K562 (cell line): ENCODE measurements at regions not wholly inside any gene's neighbourhood (a gene's known extent, or its start where the extent isn't known, plus 50 kb on each side); places are given as distances from the start of the nearest gene placed in this dataset.

ENCODE experiments used
- ATAC-seq: fragments of 200-7000 bp; cut with Tn5 transposase; 3 replicates; pipeline ENCODE4 v1.9.1; 2020; ENCODE audit warnings: moderate library complexity
- BruUV-seq: library from RNA; stranded (reverse); fragments of 400-500 nt; replicated peaks from 2 replicates; lab custom pipeline; 2021; lab: Mats Ljungman, UMichigan
- CTCF ChIA-PET: fragments of 300-600 bp; formaldehyde crosslinking; extraction: SDS; loops from one replicate; lab custom pipeline; 2021; ENCODE audit warnings: low intra/inter-chr PET ratio; lab: Yijun Ruan, JAX
- POLR2A ChIA-PET: fragments of 300-600, 350-650 bp; sonication (Branson Sonifier 250); formaldehyde crosslinking; extraction: SDS; loops from one replicate; lab custom pipeline; 2021; ENCODE audit warnings: antibody characterized with exemption, inconsistent platforms; lab: Yijun Ruan, JAX
- DNase-seq, 4 experiments: peaks; one replicate each; pipeline versions ENCODE4 v3.0.0 to v3.0.0-alpha.2; 2011 to 2018; ENCODE audit warnings: low spot score in 3 of 4, mixed read lengths in 3 of 4; ENCODE audit errors: extremely low read depth in 1 of 4
- FAIRE-seq: peaks from 2 replicates; lab custom pipeline; 2011; peaks lifted over from hg19 to GRCh38; lab: Jason Lieb, UNC
- H2AFZ ChIP-seq: 2 replicates; pipeline ENCODE4 v1.6.0; 2011; ENCODE audit warnings: low read depth, low read length, control low read depth, inconsistent platforms
- H3K27ac ChIP-seq: fragments of 200-600 bp; 3 replicates; pipeline ENCODE4 v1.8.0; 2011; ENCODE audit warnings: low read depth, mild to moderate bottlenecking, control low read depth, inconsistent platforms, low read length, moderate library complexity, mixed read lengths; ENCODE audit errors: extremely low read depth
- H3K27me3 ChIP-seq, 2 experiments: fragments of 300-600 bp in 1 of 2; 2 replicates in 1 of 2; 3 replicates in 1 of 2; pipeline versions ENCODE4 v1.6.0 to v1.8.0; 2011; ENCODE audit warnings: inconsistent platforms in 2 of 2, low read length in 2 of 2, mild to moderate bottlenecking in 1 of 2, mixed read lengths in 1 of 2, moderate library complexity in 1 of 2; ENCODE audit not compliant: control insufficient read depth in 2 of 2, insufficient read depth in 2 of 2
- H3K36me3 ChIP-seq: fragments of 300-600 bp; 3 replicates; pipeline ENCODE4 v1.8.0; 2011; ENCODE audit warnings: mild to moderate bottlenecking, low read length, inconsistent platforms; ENCODE audit not compliant: control insufficient read depth, insufficient read depth
- H3K4me1 ChIP-seq, 2 experiments: fragments of 200-600 bp in 1 of 2; replicated peaks in 1 of 2; 2 replicates in 1 of 2; 3 replicates in 1 of 2; pipeline versions ENCODE4 v1.5.1 to v1.8.0; 2011; ENCODE audit warnings: inconsistent platforms in 2 of 2, low read length in 2 of 2, mild to moderate bottlenecking in 1 of 2, mixed read lengths in 1 of 2, moderate library complexity in 1 of 2; ENCODE audit not compliant: control insufficient read depth in 2 of 2, insufficient read depth in 2 of 2
- H3K4me2 ChIP-seq: 2 replicates; pipeline ENCODE4 v1.6.1; 2011; ENCODE audit warnings: low read length, control low read depth, inconsistent platforms, mixed read lengths; ENCODE audit not compliant: insufficient read depth
- H3K4me3 ChIP-seq: fragments of 200-600 bp; sonication (generic), shearing (Covaris generic); 2 replicates; pipeline ENCODE4 v1.5.1; 2016; ENCODE audit warnings: control low read depth, inconsistent platforms
- H3K79me2 ChIP-seq: fragments of 200-600 bp; 3 replicates; pipeline ENCODE4 v1.8.0; 2011; ENCODE audit warnings: low read length, inconsistent platforms; ENCODE audit not compliant: control insufficient read depth, insufficient read depth
- H3K9ac ChIP-seq, 2 experiments: 2 replicates each; pipeline versions ENCODE4 v1.6.0 to v1.6.1; 2011; ENCODE audit warnings: low read depth in 2 of 2, low read length in 2 of 2, control low read depth in 1 of 2, inconsistent platforms in 1 of 2, mild to moderate bottlenecking in 1 of 2, mixed read lengths in 1 of 2; ENCODE audit not compliant: insufficient read depth in 1 of 2
- H3K9me1 ChIP-seq: one replicate; pipeline ENCODE4 v1.6.0; 2011; ENCODE audit warnings: inconsistent platforms, mild to moderate bottlenecking, low read length, moderate library complexity; ENCODE audit not compliant: control insufficient read depth, insufficient read depth
- H3K9me3 ChIP-seq: replicated peaks from 2 replicates; pipeline ENCODE4 v1.5.1; 2011; ENCODE audit warnings: low read depth, low read length, inconsistent platforms; ENCODE audit not compliant: control insufficient read depth, insufficient read depth
- H4K20me1 ChIP-seq: replicated peaks from 2 replicates; pipeline ENCODE4 v1.6.1; 2011; ENCODE audit warnings: low read length, inconsistent platforms, mixed read lengths; ENCODE audit not compliant: control insufficient read depth, insufficient read depth
- ATF3 ChIP-seq, 2 experiments: fragments of 450-650 bp in 1 of 2; sonication (generic) in 1 of 2; formaldehyde crosslinking in 1 of 2; IDR thresholded peaks in 1 of 2; conservative IDR thresholded peaks in 1 of 2; 2 replicates each; pipeline versions ENCODE4 v1.6.1 to v1.8.1; 2016 to 2023; ENCODE audit warnings: mild to moderate bottlenecking in 2 of 2, moderate library complexity in 2 of 2, inconsistent platforms in 1 of 2, missing genetic modification reagents in 1 of 2
- CTCFL ChIP-seq: IDR thresholded peaks from 2 replicates; pipeline ENCODE4 v1.6.1; 2011; ENCODE audit warnings: borderline replicate concordance, low read depth, mild to moderate bottlenecking, moderate library complexity, low read length; ENCODE audit not compliant: insufficient read depth, poor library complexity, severe bottlenecking
- ETV6 ChIP-seq, 3 experiments: fragments of 150-350 bp in 1 of 3; sonication (generic) in 1 of 3; formaldehyde crosslinking in 1 of 3; IDR thresholded peaks; 2 replicates each; pipeline versions ENCODE4 v1.6.1 to v1.8.0; 2014 to 2022; ENCODE audit warnings: borderline replicate concordance in 2 of 3, low read depth in 2 of 3, antibody characterized with exemption in 1 of 3, low read length in 1 of 3, mild to moderate bottlenecking in 1 of 3, missing genetic modification reagents in 1 of 3
- HNRNPK ChIP-seq: fragments of 200-400 bp; formaldehyde crosslinking; IDR thresholded peaks from one replicate; pipeline ENCODE4 v1.6.1; 2018; ENCODE audit warnings: mild to moderate bottlenecking, low read depth, low read length; ENCODE audit not compliant: poor library complexity, severe bottlenecking
- L3MBTL2 ChIP-seq: fragments of 450-650 bp; IDR thresholded peaks from 2 replicates; pipeline ENCODE4 v1.6.1; 2016; ENCODE audit warnings: mild to moderate bottlenecking, moderate library complexity
- ZNF584 ChIP-seq: fragments of 200-800 bp; sonication (Bioruptor generic); IDR thresholded peaks from 2 replicates; pipeline ENCODE4 v1.6.1; 2016; ENCODE audit warnings: low read depth, mild to moderate bottlenecking, missing genetic modification characterization, missing compliant biosample characterization
- ZNF609 ChIP-seq: sonication (generic); formaldehyde crosslinking; IDR thresholded peaks from 2 replicates; pipeline ENCODE4 v1.8.1; 2023; ENCODE audit warnings: missing genetic modification reagents, mild to moderate bottlenecking, borderline replicate concordance
- WGBS: fragments of 100-300 bp; shearing (Covaris generic); methylation state at CpG from one replicate; pipeline ENCODE4 v1.1.6; 2016; ENCODE audit warnings: low coverage, mixed read lengths; ENCODE audit not compliant: insufficient coverage; ENCODE audit errors: missing lambda C conversion rate; 5-methylcytosine and 5-hydroxymethylcytosine counted together
- in situ Hi-C: fragments of 300-500 bp; cut with MboI; formaldehyde crosslinking; loops from 4 replicates; pipeline ENCODE4 v1.15.0; 2018; ENCODE audit warnings: inconsistent platforms, mixed read lengths
- intact Hi-C: fragments of 100-400 bp; cut with micrococcal nuclease; formaldehyde crosslinking; loops from 2 replicates; pipeline ENCODE4 v1.14.2; 2022

- Histone ChIP-seq H3K9ac (no peak overlapping the region), H3K9me3 (no peaks in the 10 kb centered on the region), H3K4me1 (no peaks in the 10 kb centered on the region), H3K36me3 (no peaks in the 10 kb centered on the region), H3K4me2 (no peak overlapping the region), H3K4me3 (no peak overlapping the region), H3K9me1 (no peaks in the 10 kb centered on the region), H2AFZ (no peak overlapping the region), H3K27me3 (peaks cover 0 to 23% of the 10 kb centered on the region in 2 experiments; a peak in 3 of 5 replicates), H3K79me2 (no peaks in the 10 kb centered on the region), H3K27ac (no peak overlapping the region), H4K20me1 (no peaks in the 10 kb centered on the region)
- FAIRE-seq, result no peak
- ChIA-PET CTCF (no interaction called here), POLR2A (no interaction called here)
- DNase-seq, result no peak
- no peak for ATAC-seq
- in situ Hi-C loops (no loop called here), intact Hi-C loops (no loop called here)
- WGBS, result 0% methylated on average over 5 of the region's 5 CpGs
- BruUV-seq, result no TSS peak
- TF ChIP-seq CTCFL (no peak), ZNF584 (CRISPR knock-in tag) (no peak), HNRNPK (no peak), ZNF609 (CRISPR knock-in tag) (no peak), ETV6 (IDR thresholded peaks at IDR 0.05; ENCODE audit: borderline replicate concordance in 1 of 2, low read depth in 2 of 2, low read length in 1 of 2) (no peak), ETV6 (CRISPR knock-in tag; IDR thresholded peaks at IDR 0.05; ENCODE audit: borderline replicate concordance) (no peak), L3MBTL2 (no peak), ATF3 (IDR thresholded peaks at IDR 0.05) (no peak), ATF3 (CRISPR knock-in tag; conservative IDR thresholded peaks at IDR 0.05) (no peak)
Measured at GRCh38 chr11:130551388-130551787, 102.9 kb downstream of the ADAMTS15 start.
